DMS153 treated with DMSO at 0.1 percent for 48 hours (cell line): ENCODE measurements at regions not wholly inside any gene's neighbourhood (a gene's known extent, or its start where the extent isn't known, plus 50 kb on each side); places are given as distances from the start of the nearest gene placed in this dataset.
A peak's percentile ranks its signal among the peaks of the same experiment; 100 is the strongest.

Experiments used
- DNase-seq: peaks from one replicate; lab custom pipeline; 2025; ENCODE audit not compliant: unreplicated experiment; lab: John Stamatoyannopoulos, UW

GRCh38 chr11:97502201-97502600, 1112.4 kb downstream of the JRKL start:
- no peak for DNase-seq

GRCh38 chr11:97506076-97506759, 1116.4 kb downstream of the JRKL start:
- no peak for DNase-seq

GRCh38 chr11:97514446-97514845, 1124.6 kb downstream of the JRKL start:
- DNase-seq, result no peak

- DNase-seq, result no peak
Measured at GRCh38 chr11:97516688-97517087, 1126.9 kb downstream of the JRKL start.

- no peak for DNase-seq
Measured at GRCh38 chr11:97525273-97525672, 1135.5 kb downstream of the JRKL start.

- DNase-seq, result no peak
Measured at GRCh38 chr11:97537407-97538150, 1147.8 kb downstream of the JRKL start.

GRCh38 chr11:97544431-97544830, 1154.6 kb downstream of the JRKL start:
- DNase-seq, result no peak

- DNase-seq, result no peak
Measured at GRCh38 chr11:97548280-97548679, 1158.5 kb downstream of the JRKL start.

- DNase-seq, result no peak
Measured at GRCh38 chr11:97557399-97557798, 1167.6 kb downstream of the JRKL start.

- no peak for DNase-seq
Measured at GRCh38 chr11:97567801-97568200, 1178.0 kb downstream of the JRKL start.

- no peak for DNase-seq
Measured at GRCh38 chr11:97570636-97571035, 1180.8 kb downstream of the JRKL start.

- peak; percentile 5 for DNase-seq
Measured at GRCh38 chr11:97573771-97574170, 1184.0 kb downstream of the JRKL start.

GRCh38 chr11:97574976-97575665, 1185.3 kb downstream of the JRKL start:
- no peak for DNase-seq

GRCh38 chr11:97607291-97608000, 1217.6 kb downstream of the JRKL start:
- no peak for DNase-seq

GRCh38 chr11:97610000-97610399, 1220.2 kb downstream of the JRKL start:
- DNase-seq, result no peak

- DNase-seq, result no peak
Measured at GRCh38 chr11:97610854-97611253, 1221.0 kb downstream of the JRKL start.

GRCh38 chr11:97611345-97611744, 1221.5 kb downstream of the JRKL start:
- no peak for DNase-seq

GRCh38 chr11:97614606-97615005, 1224.8 kb downstream of the JRKL start:
- no peak for DNase-seq

- DNase-seq, result no peak
Measured at GRCh38 chr11:97615546-97615945, 1225.7 kb downstream of the JRKL start.

GRCh38 chr11:97617031-97617430, 1227.2 kb downstream of the JRKL start:
- DNase-seq, result no peak

GRCh38 chr11:97620007-97620406, 1230.2 kb downstream of the JRKL start:
- DNase-seq, result no peak
